ENCODE measurements at regions not wholly inside any gene's neighbourhood (a gene's known extent, or its start where the extent isn't known, plus 50 kb on each side); places are given as distances from the start of the nearest gene placed in this dataset.
A peak's percentile ranks its signal among the peaks of the same experiment; 100 is the strongest.

DNA sequence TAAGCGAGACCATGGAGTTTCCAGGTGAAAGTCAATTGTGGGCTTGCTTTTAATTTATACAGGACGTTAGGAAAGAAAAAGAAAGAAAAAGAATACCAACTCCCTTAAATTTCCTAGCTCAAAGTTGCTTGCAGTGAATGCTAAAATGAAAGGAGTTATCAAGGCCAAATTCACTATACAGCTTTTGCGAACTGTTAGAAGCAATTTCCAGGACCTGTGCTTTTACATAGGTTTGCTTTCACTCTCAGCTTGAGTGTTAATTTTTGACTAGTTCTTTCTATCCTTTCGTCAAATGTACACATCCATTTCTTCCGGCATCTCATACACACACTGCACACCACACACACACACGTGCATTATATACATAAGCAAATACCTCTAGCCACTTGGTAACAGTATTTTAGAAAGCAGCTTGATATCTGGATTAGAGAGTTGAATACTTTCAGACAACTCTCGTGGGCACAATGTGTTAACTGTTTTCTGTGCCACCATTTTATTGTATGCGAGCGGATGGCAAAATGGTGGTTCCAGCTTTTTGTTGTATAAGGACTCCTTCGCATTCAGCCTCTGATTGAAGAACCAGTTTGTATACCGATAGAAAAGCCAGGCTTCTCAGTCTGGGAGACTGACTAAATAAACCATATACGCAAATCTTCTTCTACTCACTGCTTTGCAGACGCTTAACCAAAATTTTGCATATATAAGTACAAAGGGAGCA, 381.8 kb downstream of the MTX2 start:
- no peak for DNase-seq

DNA sequence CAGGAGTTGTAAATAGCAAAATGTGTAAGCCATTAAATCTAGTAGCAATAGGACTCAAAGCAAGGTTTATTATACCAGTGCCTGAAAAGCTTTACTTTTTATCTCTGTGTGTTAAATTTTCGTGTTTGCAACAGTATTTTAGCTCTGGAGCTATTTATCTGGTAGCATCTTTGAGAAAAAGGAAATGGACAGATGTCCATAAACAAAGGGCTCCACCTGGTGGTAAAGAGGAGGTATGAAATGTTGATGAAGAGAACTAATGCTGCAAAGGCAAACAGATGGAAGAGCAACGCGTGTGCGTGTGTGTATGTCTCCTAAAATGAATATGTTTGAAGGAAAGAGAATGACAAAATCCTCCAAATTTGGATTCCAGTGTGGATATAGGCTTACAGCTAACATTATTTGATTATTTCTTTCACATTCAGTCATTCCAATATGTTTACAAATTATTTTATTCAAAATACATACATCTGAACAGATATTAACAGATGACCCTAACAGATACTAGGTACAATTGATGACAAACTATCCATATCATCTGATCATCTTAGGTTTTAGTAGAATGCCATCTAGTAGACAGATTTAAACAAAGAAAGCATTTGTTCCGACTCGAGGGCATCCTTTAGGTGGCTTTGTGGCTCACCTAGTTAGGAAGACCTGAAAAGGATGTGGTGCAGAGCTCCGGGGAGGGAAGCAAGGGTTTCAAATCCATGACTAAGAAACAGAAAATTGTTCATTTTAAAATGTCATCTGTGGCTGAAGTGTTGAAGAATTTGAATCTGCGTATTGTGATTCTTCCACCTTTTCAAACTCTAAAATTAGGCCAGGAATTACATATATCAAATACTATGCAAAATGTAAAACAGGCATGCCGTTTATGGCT, 383.3 kb downstream of the MTX2 start:
- no peak for DNase-seq

DNA sequence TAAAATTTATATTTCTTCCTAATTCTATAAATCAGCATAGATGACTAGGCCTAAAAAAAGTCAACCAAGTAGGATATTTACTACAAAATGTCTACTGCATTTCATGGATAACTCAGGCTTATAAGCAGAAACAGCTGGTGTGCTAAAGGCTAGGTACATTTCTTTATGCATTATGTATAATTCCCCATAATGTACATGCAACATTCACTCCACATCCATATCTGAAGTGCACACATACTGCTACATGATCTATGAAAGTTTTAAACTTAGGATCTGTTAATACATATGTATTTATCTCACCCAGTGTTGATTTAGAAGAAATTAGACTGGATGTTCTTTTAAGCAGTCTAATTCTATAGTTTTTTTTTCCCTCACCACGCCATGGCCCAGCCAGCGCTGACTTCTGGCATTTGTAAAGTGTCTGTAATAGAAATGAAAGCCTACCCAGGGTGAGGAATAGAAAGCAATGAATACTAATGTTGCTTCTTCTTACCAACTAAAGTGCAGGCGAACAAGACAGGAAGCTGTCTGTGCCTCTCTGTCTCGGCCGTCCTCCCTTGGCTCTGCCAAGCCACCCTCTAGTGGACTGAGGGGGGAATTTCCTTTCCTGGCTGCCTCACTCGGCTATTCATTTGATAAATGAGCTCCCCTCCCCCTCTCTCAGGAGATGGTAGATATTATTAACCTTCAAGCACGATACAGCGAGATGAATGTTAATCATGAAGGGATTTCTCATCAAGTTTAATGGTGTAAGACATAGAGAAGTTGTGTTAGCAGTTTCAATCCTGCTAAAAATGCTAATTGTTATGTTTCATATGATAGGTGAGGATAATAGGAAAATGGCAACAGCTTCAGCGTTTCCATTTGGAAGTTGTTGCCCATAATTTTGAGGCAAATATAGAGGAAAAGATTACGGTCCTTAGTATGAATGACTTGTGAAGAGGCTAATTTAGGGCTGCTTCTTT, 384.5 kb downstream of the MTX2 start:
- peak; percentile 5 for DNase-seq

DNA sequence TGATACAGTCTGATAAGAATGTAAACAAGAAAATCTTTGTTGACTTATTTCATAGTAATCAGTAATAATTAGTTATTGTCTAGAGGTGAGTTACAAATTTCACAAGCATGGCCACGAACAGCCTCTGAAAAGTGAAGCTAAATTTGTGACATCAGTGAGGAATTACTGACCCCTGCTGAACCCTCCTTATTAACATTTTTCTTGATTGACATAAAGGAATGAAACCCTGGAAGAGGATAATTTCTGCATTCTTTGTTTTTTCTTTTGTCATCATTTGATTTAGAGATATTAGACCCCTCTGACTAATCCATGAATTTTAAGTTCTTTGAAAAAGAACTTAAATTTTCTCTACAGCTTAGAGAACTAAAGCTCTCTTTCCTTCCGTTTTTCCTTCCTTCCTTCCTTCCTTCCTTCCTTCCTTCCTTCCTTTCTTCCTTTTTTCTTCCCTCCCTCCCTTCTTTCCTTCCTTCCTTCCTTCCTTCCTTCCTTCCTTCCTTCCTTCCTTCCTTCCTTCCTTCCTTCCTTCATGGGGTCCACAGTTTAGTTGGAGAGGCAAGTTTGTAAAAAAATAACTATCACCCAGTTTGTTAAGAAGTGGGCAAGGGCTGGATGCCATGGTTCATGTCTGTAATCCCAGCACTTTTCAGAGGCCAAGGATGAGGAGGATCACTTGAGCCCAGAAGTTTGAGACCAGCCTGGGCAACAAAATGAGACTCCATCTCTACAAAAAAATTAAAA, 387.0 kb downstream of the MTX2 start:
- no peak for DNase-seq

DNA sequence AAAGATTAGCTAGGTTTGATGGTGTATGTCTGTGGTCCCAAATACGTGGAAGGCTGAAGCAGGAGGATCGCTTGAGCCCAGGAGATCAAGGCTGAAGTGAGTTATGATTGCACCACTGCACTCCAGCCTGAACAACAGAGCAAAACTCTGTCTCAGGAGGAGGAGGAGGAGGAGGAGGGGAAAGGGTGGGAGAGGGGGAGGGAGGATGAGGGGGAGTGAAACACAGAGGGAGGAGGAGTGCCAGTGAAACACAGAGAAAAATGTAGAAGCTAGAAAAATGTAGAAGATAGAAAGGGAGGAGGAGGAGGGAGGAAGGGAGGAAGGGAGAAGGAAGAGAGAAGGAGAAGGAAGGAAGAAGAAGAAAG, 387.5 kb downstream of the MTX2 start:
- no peak for DNase-seq

DNA sequence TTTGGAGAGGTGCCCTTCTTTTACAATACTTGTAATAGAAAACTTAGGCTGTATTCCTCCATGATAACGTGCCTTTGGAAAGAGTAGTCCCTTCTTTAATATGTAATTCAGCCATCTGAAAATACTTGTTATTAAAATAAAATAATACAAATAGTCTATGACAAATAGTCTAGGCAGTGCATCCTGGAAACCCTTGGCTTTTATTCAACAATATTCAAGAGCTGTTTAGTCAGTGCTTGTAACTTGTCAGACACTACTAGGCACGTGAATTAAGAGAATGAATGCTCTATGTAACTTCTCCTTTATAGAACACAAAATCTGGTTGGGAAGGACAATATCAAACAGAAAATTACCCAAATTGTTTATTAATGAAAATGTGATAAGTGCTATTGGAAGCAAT, 388.2 kb downstream of the MTX2 start:
- no peak for DNase-seq

DNA sequence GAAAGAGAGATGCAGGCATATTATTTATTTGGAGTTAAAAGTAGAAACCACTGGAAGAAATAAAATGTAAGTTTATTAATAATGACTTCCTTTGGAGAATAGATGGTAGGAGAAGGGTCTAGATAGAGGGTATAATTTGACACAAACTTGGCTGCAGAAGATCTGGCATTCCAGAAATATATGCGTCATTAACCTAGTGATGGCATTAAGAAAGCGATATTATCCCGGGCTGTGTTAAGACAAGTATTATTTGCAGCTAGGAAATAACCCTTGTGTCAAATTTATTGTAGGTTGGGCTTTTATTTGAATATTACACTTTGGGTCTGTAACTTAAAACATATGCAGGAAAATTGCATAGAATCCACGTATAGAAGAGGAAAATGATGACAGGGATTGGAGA, 389.5 kb downstream of the MTX2 start:
- no peak for DNase-seq

DNA sequence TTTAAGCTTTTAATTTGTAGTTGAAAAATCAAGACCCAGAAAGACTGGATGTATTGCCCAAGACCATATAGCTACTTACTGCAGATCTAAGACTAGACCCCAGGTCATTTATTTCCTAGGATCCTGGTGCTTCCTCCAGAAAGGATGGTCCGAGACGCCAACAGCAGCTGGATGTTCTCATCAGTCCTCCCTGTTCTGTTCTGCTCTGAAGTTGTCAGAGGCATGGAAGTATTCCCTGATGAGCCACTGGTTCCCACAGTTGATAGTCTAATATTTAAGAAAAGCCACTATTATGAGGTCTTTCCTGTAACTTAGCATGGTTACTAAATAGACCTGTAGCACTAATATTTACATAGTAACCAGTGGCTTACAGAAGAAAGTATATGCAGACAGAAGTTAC, 393.5 kb downstream of the MTX2 start:
- DNase-seq = no peak

DNA sequence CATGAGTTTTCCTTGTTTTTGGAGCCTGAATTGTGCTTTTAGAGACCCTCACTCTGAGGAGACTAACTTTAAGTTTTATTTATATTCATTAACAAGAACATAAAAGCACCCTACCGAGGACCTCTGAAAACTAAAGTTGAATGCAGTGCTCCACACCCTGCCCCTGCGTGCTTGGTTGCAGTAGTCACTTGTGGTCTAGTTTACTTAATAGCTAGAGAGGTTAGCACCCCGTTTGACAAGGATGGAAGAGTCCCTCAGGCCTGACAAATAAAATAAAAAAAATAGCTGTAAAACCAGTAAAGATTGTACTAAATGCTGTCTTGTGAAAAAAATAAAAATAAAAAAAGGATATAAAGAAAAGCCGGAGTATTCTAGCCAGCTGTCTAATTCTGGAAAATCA, 395.2 kb downstream of the MTX2 start:
- DNase-seq = no peak

DNA sequence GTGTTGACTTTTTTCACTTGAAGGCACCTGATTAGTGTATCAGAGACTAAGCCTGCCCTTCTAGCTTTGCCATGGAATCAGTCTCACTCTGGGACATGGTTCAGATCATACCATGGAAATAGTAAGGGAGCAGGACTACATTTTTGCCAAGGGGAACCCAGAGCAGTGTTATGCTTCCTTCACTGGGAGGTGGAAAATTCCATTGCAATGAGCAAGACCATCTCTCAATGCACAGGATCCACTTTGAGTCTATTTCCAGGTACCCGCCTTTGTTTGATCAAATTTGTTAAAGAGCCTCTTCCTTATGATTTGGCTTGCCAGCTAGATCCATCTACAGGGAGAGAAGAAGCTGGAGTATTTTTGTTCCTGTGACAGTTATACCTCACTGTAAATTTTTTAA, 395.8 kb downstream of the MTX2 start:
- no peak for DNase-seq

DNA sequence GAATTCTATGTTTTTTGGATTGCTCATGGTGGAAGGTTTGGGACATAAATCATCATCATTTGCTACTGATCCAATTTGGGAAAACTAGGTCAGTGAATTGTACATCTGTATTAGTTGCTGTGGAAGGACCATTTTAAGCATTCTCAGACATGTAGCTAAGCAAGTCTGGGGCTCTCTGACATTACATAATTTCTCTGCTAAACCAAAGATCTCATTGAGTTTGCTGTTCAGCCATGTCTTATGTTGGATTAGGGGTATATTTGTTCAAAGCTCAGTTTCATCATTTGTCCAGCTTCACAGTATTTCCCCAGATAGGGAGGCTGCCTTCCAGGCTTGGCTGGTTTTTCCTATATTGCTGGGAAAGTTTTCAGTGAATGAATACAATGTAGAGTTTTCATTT, 399.7 kb downstream of the MTX2 start:
- no peak for DNase-seq

DNA sequence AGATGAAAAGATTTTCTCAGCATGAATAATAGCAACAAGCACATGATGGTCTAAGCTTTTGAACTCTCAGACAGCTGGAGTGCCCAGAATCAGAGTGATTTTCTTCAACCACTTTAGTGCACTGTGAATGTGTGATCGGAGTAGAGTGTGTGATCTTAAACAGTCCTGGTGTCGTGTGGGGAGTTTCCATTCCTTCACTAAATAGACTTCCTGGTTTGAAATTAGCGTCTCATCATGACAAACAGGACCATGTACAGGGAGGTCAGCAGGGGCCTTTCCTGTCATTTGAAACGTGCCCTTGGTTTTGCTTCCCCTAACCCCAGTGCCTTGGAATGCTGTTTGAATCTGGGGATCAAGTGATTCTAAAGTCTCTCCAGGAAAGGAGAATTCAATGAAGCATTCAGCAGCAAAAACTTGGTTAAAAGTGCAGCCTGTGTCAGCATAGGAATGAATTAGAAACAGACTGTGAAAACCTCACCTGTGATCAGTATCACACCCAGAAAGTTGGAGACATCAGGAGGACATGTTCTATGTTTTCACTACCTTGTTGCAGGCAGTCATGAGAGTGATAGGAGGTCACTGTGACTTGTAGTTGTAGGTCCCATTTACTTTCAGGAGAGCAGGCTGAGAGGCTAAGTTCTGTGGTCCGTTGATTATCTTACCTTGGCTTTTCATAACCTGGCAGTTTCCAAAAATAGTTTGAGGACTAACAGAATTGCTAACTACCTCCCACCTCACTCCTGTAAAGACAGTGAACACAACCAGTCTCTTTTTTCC, 400.3 kb downstream of the MTX2 start:
- no peak for DNase-seq

DNA sequence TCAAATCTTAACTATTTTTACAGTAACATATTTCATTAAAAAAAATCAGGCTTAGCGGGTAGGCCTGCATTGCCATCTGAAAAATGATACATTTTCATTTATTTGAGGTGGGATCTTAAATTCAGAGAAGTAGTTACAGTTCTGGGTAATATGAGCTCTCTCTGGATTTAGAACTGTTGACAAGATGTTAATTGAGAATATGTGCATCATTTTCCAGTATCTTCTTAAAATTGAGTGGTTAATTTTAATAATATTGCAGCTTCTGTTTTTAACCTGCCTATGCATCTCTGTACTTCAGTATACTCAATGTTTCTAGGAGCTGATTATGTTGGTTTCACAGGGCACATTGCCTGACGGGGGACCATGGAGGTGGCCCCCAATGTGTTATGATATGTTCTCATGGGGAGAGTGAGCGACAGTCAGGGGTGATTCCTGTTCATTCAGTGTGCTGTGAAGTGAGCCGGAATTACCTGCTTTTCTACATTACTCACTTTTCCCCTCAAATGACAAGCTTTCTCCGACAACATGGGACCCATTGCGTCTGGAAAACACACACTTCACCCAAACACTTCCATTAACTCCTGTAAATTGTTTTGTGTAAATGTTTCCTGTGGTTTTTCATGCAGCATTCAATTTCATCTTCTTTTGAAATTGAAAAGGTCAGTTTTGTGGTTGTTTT, 406.2 kb downstream of the MTX2 start:
- DNase-seq = no peak

DNA sequence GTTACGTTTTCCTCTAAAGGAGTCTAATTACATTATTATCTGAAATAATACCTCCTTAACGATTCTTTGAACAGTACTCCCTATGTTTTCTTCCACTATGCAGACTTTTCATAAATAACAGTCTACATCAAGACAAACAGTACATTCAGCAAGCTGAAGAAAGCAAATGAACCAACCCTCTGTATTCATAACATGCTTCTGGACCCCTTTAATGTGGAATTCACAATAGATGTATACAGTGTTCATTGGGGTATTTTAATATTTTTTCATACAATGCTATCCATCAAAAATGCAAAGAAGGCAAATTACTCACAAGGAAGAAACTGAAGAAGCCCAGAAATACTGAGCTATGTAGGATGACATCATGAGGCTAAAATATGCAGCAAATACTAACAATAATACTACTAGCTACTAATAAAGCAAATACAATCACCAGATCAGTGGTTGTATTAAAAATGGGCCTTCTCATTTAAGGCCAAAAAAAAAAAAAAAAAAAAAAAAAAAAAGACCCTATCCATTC, 408.6 kb downstream of the MTX2 start:
- DNase-seq = no peak

DNA sequence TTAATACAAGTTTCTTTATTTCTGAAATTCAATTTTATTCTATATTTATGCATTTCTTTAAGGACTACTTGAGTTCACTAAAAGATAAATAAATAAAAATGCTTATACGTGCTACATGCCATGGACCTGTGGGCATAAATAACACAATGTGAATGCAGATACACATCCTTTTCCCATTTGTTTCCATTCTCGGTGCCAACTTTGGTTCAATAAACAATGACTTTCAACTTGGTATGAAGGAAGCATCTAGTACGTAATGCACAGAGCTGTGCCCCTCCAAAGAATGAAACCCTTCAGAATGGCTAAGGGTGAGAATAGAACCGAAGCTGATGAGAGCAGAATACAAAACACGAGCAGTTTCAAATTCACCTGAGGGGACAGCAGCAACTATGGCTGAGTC, 409.3 kb downstream of the MTX2 start:
- DNase-seq = no peak

DNA sequence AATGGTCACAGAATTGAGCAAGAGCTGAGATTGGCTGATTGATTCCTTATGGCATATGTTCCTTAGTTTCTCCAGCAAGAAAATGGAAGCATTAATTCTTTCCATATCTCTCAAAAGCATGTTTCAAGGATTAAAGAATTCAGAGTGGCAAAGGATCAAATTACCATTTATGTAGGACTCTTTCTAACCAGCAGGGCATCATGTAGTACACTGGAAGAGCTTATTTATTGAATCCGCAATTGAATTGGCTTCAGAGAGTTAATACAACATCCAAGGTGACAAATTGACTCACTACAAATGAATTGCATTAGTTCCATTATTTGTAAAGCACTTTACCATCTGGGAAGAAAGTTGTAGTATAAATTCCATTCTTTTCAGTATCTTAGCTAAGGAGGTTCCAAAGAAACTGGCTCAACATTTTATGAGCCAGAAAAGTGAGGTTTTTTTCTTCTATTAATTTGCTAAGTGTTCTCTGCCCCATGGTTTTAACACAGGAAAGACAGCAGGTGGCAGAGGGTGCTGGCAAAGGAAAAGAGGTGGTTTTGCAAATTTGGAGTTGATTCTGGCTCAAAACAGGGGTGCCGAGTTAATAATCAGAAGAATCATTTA, 409.9 kb downstream of the MTX2 start:
- DNase-seq = no peak

DNA sequence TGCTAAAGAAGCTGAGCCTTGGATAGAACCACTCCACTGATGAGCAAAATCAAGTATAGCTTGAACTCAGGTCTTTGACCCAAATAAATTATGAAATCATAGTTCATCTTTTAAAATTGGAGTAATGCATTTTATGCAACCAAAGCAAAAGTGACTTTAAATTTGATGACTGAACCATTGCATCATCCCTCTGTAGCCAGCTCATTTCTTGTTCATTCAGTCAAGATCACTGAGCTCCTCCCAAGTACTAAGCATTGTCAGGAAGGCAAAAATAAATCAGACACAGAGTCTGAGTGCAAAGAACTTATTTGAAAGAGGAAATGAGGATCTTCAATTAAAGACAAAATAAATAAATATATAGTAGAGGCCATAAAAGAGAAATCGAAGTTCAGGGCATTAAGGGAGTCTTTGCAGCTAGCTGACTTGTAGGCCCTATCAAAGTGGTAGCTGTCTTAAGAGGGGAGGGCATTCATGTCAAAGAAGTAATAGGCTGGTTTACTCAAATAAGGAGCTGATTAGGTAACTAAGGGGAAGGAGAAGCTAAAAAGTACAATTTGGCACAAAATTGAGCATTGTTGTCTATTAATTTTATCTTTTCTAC, 411.8 kb downstream of the MTX2 start:
- DNase-seq = no peak

DNA sequence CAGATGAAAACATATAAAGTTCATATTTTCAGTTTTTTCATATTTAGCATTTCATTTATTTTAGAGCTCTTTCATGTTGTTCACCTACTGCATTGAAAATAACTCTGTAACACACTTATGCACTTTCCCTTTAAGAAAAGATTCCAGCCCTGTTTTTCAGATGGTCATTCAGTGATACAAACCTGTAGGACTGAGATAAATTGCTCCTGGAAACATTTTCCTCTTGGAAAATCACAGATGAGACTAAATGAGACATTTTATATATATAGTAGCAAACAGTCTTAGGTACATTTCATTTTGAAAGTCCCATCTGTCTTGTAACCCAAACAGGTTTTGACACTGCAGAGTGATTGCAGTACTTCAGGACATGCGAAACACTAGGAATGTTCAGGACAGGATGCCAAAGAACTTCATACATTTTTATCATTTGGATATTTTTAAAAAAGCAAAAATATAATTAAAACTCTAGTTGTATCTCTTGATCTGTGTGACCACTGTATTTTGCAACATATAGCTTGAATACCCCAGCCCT, 412.4 kb downstream of the MTX2 start:
- no peak for DNase-seq

DNA sequence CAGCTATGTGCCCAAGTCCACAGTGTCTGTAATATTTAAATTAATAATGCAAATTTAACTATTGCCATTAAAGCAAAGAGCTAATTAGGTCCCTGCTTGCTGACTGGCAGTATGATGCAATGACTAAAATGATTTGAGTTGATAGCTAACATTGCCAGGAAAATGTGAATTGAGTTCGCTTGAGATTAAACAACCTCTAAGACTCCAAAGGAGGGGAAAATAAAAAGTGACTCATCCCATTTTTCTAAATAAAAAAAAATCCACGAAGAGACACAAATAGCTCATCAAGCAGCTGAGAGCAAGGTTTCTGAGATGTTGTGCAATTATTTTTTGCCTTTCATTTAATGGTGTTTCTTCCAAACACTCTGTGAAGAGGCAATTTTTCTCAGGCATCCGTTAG, 413.0 kb downstream of the MTX2 start:
- no peak for DNase-seq

DNA sequence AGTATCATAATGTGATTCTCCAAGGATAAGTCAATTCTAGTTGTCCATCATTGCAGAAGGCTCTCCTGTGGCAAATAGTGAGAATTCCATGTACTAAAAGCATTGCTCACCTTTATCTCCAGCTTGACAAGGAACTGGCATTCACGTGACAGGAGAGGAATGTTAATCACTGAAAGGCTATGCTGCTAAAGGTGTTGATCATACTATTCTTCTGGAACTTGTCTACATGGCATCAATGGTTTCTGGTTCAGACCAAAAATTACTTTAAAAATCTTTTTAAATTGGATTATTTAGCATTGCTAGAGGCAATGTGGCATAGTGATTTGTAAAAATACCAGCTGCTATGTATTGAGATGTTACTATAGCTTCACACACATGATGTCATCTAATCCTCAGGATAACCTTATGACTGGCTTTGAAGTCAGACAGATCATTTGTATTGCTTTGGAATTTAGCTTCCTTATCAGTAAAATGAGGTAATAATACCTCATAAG, 414.4 kb downstream of the MTX2 start:
- no peak for DNase-seq
